ENCODE measurements at regions not wholly inside any gene's neighbourhood (a gene's known extent, or its start where the extent isn't known, plus 50 kb on each side); places are given as distances from the start of the nearest gene placed in this dataset.

GRCh38 chr4:57220734-57221133 is 110.5 kb upstream of the IGFBP7 start:
- Histone ChIP-seq H3K27me3 (ENCODE audit: insufficient read depth in 3 of 3, low read length in 2 of 3) (no peaks in the 10 kb centered on the region), H3K27ac (no peak overlapping the region), H3K4me1 (no peaks in the 10 kb centered on the region), H3K36me3 (ENCODE audit: insufficient read depth in 1 of 2, low read depth in 1 of 2) (no peaks in the 10 kb centered on the region), H3K4me3 (no peak overlapping the region), H3K9me3 (no peaks in the 10 kb centered on the region)
- 59 to 68% (median 63%) methylated on average over 2 of the region's 2 CpGs for WGBS, 3 donors
- no peak for DNase-seq
- no peak for ATAC-seq
- TF ChIP-seq, protein P1, sequence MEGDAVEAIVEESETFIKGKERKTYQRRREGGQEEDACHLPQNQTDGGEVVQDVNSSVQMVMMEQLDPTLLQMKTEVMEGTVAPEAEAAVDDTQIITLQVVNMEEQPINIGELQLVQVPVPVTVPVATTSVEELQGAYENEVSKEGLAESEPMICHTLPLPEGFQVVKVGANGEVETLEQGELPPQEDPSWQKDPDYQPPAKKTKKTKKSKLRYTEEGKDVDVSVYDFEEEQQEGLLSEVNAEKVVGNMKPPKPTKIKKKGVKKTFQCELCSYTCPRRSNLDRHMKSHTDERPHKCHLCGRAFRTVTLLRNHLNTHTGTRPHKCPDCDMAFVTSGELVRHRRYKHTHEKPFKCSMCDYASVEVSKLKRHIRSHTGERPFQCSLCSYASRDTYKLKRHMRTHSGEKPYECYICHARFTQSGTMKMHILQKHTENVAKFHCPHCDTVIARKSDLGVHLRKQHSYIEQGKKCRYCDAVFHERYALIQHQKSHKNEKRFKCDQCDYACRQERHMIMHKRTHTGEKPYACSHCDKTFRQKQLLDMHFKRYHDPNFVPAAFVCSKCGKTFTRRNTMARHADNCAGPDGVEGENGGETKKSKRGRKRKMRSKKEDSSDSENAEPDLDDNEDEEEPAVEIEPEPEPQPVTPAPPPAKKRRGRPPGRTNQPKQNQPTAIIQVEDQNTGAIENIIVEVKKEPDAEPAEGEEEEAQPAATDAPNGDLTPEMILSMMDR (IDR thresholded peaks at IDR 0.05), result no peak
- intact Hi-C loops (cut with DNase I), result no loop called here

- TF ChIP-seq, protein P1 (IDR thresholded peaks at IDR 0.05), result no peak
- no peaks in the 10 kb centered on the region for H3K9me3 ChIP-seq
- DNase-seq (no peak), ATAC-seq (no peak)
- no peaks in the 10 kb centered on the region for H3K36me3 ChIP-seq (ENCODE audit: insufficient read depth in 1 of 2, low read depth in 1 of 2)
- H3K4me1 ChIP-seq, result no peaks in the 10 kb centered on the region
- intact Hi-C loops (cut with DNase I), result no loop called here
- no peaks in the 10 kb centered on the region for H3K27me3 ChIP-seq (ENCODE audit: insufficient read depth in 3 of 3, low read length in 2 of 3)
- H3K4me3 ChIP-seq, result no peak overlapping the region
- no peak overlapping the region for H3K27ac ChIP-seq
- WGBS, 3 donors, result 87 to 95% (median 92%) methylated on average over 2 of the region's 2 CpGs
Measured at GRCh38 chr4:57220172-57220571, 110.0 kb upstream of the IGFBP7 start.

DNA sequence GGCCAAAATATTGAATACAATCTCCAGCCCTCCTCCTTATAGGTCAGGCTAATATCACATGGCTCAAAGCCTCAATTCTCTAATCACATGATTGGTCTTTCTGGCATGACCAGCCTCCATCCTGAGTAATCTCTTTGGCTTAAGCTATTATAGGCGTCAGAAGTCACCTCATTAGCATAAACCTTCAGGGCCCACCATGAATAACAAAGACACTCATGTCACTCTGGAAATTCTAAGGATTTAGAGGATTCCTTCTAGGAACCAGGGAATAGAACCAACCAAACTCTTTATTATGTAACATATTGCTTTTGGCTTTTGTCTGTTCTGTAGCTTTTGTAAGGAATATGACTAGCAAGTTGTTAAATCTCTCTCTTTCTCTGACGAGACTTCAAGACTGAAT is 109.2 kb upstream of the IGFBP7 start:
- H3K27ac ChIP-seq, result no peak overlapping the region
- no peaks in the 10 kb centered on the region for H3K4me1 ChIP-seq
- intact Hi-C loops (cut with DNase I), result no loop called here
- no peaks in the 10 kb centered on the region for H3K36me3 ChIP-seq (ENCODE audit: insufficient read depth in 1 of 2, low read depth in 1 of 2)
- no peak for DNase-seq
- WGBS, 3 donors, result 82 to 90% (median 84%) methylated on average over 2 of the region's 2 CpGs
- ATAC-seq, result no peak
- H3K9me3 ChIP-seq, result no peaks in the 10 kb centered on the region
- TF ChIP-seq, protein P1 (IDR thresholded peaks at IDR 0.05), result no peak
- no peaks in the 10 kb centered on the region for H3K27me3 ChIP-seq (ENCODE audit: insufficient read depth in 3 of 3, low read length in 2 of 3)
- H3K4me3 ChIP-seq, result no peak overlapping the region

GRCh38 chr4:57214654-57215411 is 104.6 kb upstream of the IGFBP7 start:
- Histone ChIP-seq H3K27me3 (ENCODE audit: insufficient read depth in 3 of 3, low read length in 2 of 3) (no peaks in the 10 kb centered on the region), H3K36me3 (ENCODE audit: insufficient read depth in 1 of 2, low read depth in 1 of 2) (no peaks in the 10 kb centered on the region), H3K9me3 (no peaks in the 10 kb centered on the region), H3K4me1 (no peaks in the 10 kb centered on the region), H3K27ac (no peak overlapping the region), H3K4me3 (no peak overlapping the region)
- TF ChIP-seq, protein P1 (IDR thresholded peaks at IDR 0.05), result no peak
- DNase-seq, result no peak
- intact Hi-C loops (cut with DNase I), result no loop called here
- 40 to 60% (median 47%) methylated on average over 8 of the region's 8 CpGs for WGBS, 3 donors
- no peak for ATAC-seq

DNA sequence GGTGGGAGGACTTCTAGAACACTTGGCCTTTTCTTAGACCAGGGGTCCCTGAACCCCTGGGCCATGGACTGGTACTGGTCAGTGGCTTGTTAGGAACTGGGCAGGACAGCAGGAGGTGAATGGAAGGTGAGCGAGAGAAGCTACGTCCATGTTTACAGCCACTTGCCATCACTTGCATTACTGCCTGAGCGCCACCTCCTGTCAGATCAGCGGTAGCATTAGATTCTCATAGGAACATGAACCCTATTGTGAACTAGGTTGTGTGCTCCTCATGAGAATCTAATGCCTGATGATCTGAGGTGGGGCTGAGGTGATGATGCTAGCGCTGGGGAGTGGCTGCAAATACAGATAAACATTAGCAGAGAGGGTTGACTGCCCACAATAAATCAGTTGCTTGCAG is 100.9 kb upstream of the IGFBP7 start:
- intact Hi-C loops (cut with DNase I), result no loop called here
- Histone ChIP-seq H3K4me1 (no peaks in the 10 kb centered on the region), H3K27ac (no peak overlapping the region), H3K4me3 (no peak overlapping the region), H3K36me3 (ENCODE audit: insufficient read depth in 1 of 2, low read depth in 1 of 2) (no peaks in the 10 kb centered on the region), H3K9me3 (no peaks in the 10 kb centered on the region), H3K27me3 (ENCODE audit: insufficient read depth in 3 of 3, low read length in 2 of 3) (peaks cover 0 to 7% (median 3%) of the 10 kb centered on the region in 3 donors)
- 79 to 95% (median 86%) methylated on average over 5 of the region's 5 CpGs for WGBS, 3 donors
- TF ChIP-seq, protein P1 (IDR thresholded peaks at IDR 0.05), result no peak
- DNase-seq (no peak), ATAC-seq (no peak)

All from psoas muscle (tissue), 7 donors.